ENCODE measurements at regions not wholly inside any gene's neighbourhood (a gene's known extent, or its start where the extent isn't known, plus 50 kb on each side); places are given as distances from the start of the nearest gene placed in this dataset.

DNA sequence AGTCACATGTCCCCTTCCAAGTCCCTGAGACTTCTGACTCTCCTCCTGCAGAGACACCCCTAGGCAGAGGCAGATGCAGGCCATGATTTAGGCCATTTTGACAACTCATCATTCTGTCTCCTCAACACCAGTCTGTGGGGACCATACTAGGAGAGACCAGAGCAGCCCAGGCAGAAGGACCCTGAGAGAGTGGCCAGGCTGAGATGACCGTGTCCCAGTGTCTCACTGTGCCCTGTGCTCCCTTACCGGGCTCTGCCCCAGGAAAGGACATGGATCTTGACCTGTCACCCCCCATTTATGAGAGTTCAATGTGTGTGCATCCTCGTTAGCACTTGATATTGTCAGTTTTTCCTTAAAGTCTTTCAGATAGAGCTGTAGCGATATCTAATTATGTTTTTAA lies 52.4 kb upstream of the IGLL5 start:
- no peak for DNase-seq (ENCODE audit: low read depth, low spot score)
- H3K4me3 ChIP-seq (ENCODE audit: low read length), result no peak overlapping the region
- H3K9me3 ChIP-seq (ENCODE audit: control insufficient read depth, insufficient read depth, low read length), result no peaks in the 10 kb centered on the region; the same call in 1 of the 2 replicates
- H3K27ac ChIP-seq (ENCODE audit: low read length), result no peak overlapping the region
- no CpG with 5 or more reads among the region's 4 CpGs for WGBS (ENCODE audit: insufficient coverage, insufficient read length)
- no peaks in the 10 kb centered on the region for H3K36me3 ChIP-seq (ENCODE audit: control insufficient read depth, insufficient read depth, low read length)
- H3K4me1 ChIP-seq (ENCODE audit: control insufficient read depth, insufficient read depth, low read length), result no peaks in the 10 kb centered on the region
- H3K27me3 ChIP-seq (ENCODE audit: control insufficient read depth, insufficient read depth, low read length), result no peaks in the 10 kb centered on the region; the same call in 1 of the 2 replicates

DNA sequence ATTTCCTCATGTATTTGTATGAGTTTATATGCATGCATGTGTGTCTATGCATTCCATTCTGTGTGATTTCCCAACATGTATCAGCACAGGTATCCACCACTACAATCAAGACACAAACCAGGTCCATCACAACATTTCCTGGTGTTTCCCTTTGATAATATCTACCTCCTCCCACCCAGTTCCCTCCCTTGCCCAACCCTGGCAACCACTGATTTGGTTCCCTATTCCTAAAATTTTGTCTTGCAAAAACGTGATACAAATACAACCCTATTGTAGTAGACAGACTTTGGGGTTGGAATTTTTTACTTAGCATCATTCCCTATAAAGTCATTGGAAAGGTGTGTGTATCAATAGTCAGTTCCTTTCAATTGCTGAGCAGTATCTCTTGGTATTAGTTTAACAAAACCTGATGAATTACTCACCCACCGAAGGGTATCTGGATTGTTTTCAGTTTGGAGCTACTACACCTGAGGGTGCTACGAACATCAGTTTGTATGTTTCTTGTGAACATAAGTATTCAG lies 51.8 kb upstream of the IGLL5 start:
- Histone ChIP-seq H3K27me3 (ENCODE audit: control insufficient read depth, insufficient read depth, low read length) (no peaks in the 10 kb centered on the region; the same call in 1 of the 2 replicates), H3K4me1 (ENCODE audit: control insufficient read depth, insufficient read depth, low read length) (no peaks in the 10 kb centered on the region), H3K27ac (ENCODE audit: low read length) (no peak overlapping the region), H3K4me3 (ENCODE audit: low read length) (no peak overlapping the region), H3K36me3 (ENCODE audit: control insufficient read depth, insufficient read depth, low read length) (no peaks in the 10 kb centered on the region), H3K9me3 (ENCODE audit: control insufficient read depth, insufficient read depth, low read length) (no peaks in the 10 kb centered on the region; the same call in 1 of the 2 replicates)
- WGBS (ENCODE audit: insufficient coverage, insufficient read length), result no CpG with 5 or more reads among the region's 3 CpGs
- DNase-seq (ENCODE audit: low read depth, low spot score), result no peak

DNA sequence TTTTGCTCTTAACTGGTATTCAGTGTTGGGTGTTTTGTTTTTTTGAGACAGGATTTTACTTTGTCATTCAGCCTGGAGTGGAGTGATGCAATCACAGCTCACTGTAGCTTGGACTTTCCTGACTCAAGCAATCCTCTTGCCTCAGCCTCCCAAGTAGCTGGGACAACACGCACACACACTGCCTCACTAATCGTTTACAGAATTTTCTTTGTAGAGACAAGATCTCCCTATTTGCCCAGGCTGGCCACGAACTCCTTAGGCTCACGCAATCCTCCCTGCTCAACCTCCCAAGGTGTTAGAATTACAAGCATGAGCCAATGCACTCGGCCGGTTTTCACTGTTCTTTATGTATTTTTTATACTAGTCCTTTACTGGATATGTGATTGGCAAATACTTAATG lies 51.0 kb upstream of the IGLL5 start:
- no CpG with 5 or more reads among the region's 6 CpGs for WGBS (ENCODE audit: insufficient coverage, insufficient read length)

More for the DNA sequence above, 51.0 kb upstream of the IGLL5 start:
- Histone ChIP-seq H3K9me3 (ENCODE audit: control insufficient read depth, insufficient read depth, low read length) (no peaks in the 10 kb centered on the region; the same call in 1 of the 2 replicates), H3K36me3 (ENCODE audit: control insufficient read depth, insufficient read depth, low read length) (no peaks in the 10 kb centered on the region), H3K4me1 (ENCODE audit: control insufficient read depth, insufficient read depth, low read length) (no peaks in the 10 kb centered on the region), H3K27ac (ENCODE audit: low read length) (no peak overlapping the region), H3K4me3 (ENCODE audit: low read length) (no peak overlapping the region), H3K27me3 (ENCODE audit: control insufficient read depth, insufficient read depth, low read length) (no peaks in the 10 kb centered on the region; the same call in 1 of the 2 replicates)
- DNase-seq (ENCODE audit: low read depth, low spot score), result no peak

All from iPS DF 6.9 (cell line).